Stomach (tissue), 8 donors: ENCODE measurements at regions not wholly inside any gene's neighbourhood (a gene's known extent, or its start where the extent isn't known, plus 50 kb on each side); places are given as distances from the start of the nearest gene placed in this dataset.

ENCODE experiments used
- DNase-seq, 2 donors: peaks; one replicate each; pipeline versions ENCODE4 v3.0.0 to v3.0.0-alpha.2; 2013 to 2019
- H3K27ac ChIP-seq, 5 donors: fragments of 200-600 bp in 4 of 5; sonication (generic) in 4 of 5; one replicate each; pipeline ENCODE4 v1.5.1; 2013 to 2019; ENCODE audit warnings: mild to moderate bottlenecking in 1 of 5, moderate library complexity in 1 of 5
- H3K27me3 ChIP-seq, 3 donors: fragments of 200-600 bp; sonication (generic); one replicate each; pipeline ENCODE4 v1.5.1; 2017 to 2019; ENCODE audit warnings: mixed run types in 1 of 3
- H3K36me3 ChIP-seq, 4 donors: fragments of 200-600 bp; sonication (generic); 1 replicate in 3 of 4; 2 replicates in 1 of 4; pipeline ENCODE4 v1.5.1; 2016 to 2019
- H3K4me1 ChIP-seq, 4 donors: fragments of 200-600 bp; sonication (generic); one replicate each; pipeline ENCODE4 v1.5.1; 2016 to 2019
- H3K4me3 ChIP-seq, 4 donors: fragments of 200-600 bp; sonication (generic) in 3 of 4; one replicate each; pipeline ENCODE4 v1.5.1; 2016 to 2019; ENCODE audit warnings: mild to moderate bottlenecking in 1 of 4
- H3K9me3 ChIP-seq, 4 donors: fragments of 200-600 bp; sonication (generic); one replicate each; pipeline ENCODE4 v1.5.1; 2016 to 2019
- CTCF ChIP-seq, 7 experiments: fragments of 450-650 bp in 4 of 7; fragments of 200-600 bp in 3 of 7; sonication (generic) in 3 of 7; IDR thresholded peaks; one replicate each; pipeline ENCODE4 v1.5.1; 2016 to 2019; ENCODE audit warnings: antibody characterized with exemption in 7 of 7, control low read depth in 2 of 7, mild to moderate bottlenecking in 1 of 7
- EP300 ChIP-seq: sonication (generic); formaldehyde crosslinking; IDR thresholded peaks from one replicate; pipeline ENCODE4 v1.6.1; 2017; ENCODE audit warnings: antibody characterized with exemption
- POLR2A ChIP-seq, 4 donors: fragments of 450-650 bp; IDR thresholded peaks; one replicate each; pipeline ENCODE4 v1.6.1; 2016; ENCODE audit warnings: antibody characterized with exemption in 4 of 4, control low read depth in 2 of 4, mild to moderate bottlenecking in 1 of 4, moderate library complexity in 1 of 4
- POLR2AphosphoS5 ChIP-seq, 3 donors: sonication (generic); formaldehyde crosslinking; IDR thresholded peaks; one replicate each; pipeline ENCODE4 v1.6.1; 2016; ENCODE audit warnings: antibody characterized with exemption in 3 of 3
- WGBS, 5 donors: extraction: QIAGEN DNeasy Blood & Tissue Kit in 3 of 5; methylation state at CpG; one replicate each; pipeline versions ENCODE4 v1.1.5 to v1.1.7; 2013 to 2018; 5-methylcytosine and 5-hydroxymethylcytosine counted together
- intact Hi-C: fragments of 100-400 bp; cut with DNase I; formaldehyde crosslinking; loops from one replicate; pipeline ENCODE4 v1.15.1; 2023; ENCODE audit warnings: low total_unique reads
- donor health status: healthy with polysubstance abuse.
- donor health status: Bipolar disorder and iron deficiency.
- donor health status: healthy.

DNA sequence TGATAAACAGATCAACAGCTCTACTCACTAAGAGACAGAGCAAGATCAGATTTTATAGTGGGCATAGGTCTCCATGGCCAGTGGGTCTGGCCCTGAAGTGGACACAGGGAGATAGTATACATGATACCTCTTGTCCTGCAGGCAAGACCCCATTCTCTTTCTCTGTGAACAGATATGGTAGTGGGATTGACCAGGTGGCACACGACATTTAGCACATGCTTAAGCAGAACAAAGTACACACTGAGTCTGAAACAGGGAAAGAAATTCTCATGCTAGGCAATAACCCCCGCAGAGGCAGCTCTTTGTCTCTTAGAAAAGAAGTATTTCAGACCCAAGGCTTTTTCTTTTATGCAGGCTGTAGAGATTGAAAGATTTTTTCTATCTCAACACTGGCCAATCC, 1331.2 kb downstream of the FSCB start:
- H3K27ac ChIP-seq = no peak overlapping the region
- H3K36me3 ChIP-seq = no peaks in the 10 kb centered on the region
- H3K27me3 ChIP-seq = no peaks in the 10 kb centered on the region
- no peaks in the 10 kb centered on the region for H3K9me3 ChIP-seq
- 68 to 81% (median 73%) methylated on average over 2 of the region's 2 CpGs for WGBS, 5 donors
- TF ChIP-seq CTCF (IDR thresholded peaks at IDR 0.05) = no peak
- TF ChIP-seq POLR2A (IDR thresholded peaks at IDR 0.05) = no peak
- no peak for TF ChIP-seq EP300
- no peak for TF ChIP-seq POLR2AphosphoS5 (IDR thresholded peaks at IDR 0.05)
- H3K4me3 ChIP-seq = no peak overlapping the region
- intact Hi-C loops = no loop called here
- H3K4me1 ChIP-seq = no peaks in the 10 kb centered on the region
- DNase-seq = no peak

DNA sequence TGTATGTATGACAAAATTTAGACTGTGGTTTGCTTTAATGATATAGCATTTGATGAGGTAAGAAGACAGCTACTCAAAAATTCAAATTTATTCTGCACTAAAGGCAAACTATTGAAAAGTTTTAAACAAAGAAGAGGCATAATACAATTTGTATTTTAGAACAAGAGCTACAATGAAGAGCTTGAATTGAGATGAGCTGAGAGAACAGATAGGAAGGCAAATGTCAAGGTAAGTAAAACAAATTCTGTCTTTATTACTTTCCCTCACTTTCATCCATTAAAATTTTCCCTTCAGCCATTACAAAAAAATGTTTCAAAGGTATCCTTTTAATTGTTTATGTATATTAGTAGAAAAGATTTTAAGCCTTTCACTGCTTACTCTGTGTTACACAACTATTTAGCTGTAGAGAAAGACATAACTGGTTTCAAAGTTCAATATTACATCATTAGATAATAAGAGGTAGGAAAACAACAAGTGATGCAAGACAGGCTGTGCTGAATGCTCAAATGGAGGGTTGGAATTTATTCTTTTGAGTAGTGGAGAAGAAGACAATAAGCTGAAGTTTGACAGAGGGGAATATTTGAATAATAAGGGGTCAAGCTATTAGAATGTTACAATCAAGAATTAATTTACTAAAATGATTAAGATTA, 1334.1 kb downstream of the FSCB start:
- no peak overlapping the region for H3K4me3 ChIP-seq
- no peaks in the 10 kb centered on the region for H3K36me3 ChIP-seq
- H3K9me3 ChIP-seq = no peaks in the 10 kb centered on the region
- H3K27ac ChIP-seq = no peak overlapping the region
- H3K4me1 ChIP-seq = no peaks in the 10 kb centered on the region
- H3K27me3 ChIP-seq = no peaks in the 10 kb centered on the region
- no peak for DNase-seq
- TF ChIP-seq EP300 (no peak), CTCF (IDR thresholded peaks at IDR 0.05) (no peak), POLR2AphosphoS5 (IDR thresholded peaks at IDR 0.05) (no peak), POLR2A (IDR thresholded peaks at IDR 0.05) (no peak)
- intact Hi-C loops = no loop called here

DNA sequence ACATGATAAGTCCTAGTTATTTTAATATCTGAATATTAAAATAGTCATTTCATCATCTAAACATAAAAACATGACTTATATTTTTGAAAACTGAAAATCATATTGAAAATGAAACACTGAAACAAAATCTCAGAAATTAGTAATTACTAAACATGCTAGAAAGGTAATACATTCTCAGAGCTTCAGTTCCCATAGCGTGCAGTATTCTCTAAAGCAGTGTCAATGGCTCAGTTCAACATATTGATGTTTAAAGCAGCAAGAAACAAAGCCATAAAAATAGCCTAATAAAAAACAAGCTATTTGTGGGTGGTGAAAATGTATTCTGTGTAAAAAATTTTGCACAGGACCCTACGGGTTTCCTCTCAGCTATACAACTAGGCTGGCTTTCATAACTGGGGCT, 1337.4 kb downstream of the FSCB start:
- no peaks in the 10 kb centered on the region for H3K27me3 ChIP-seq
- no peak overlapping the region for H3K27ac ChIP-seq
- TF ChIP-seq CTCF (IDR thresholded peaks at IDR 0.05) (no peak), POLR2A (IDR thresholded peaks at IDR 0.05) (no peak), POLR2AphosphoS5 (IDR thresholded peaks at IDR 0.05) (no peak), EP300 (no peak)
- no peaks in the 10 kb centered on the region for H3K4me1 ChIP-seq
- intact Hi-C loops = no loop called here
- DNase-seq = no peak
- H3K36me3 ChIP-seq = no peaks in the 10 kb centered on the region
- 75 to 83% (median 79%) methylated on average over 2 of the region's 2 CpGs for WGBS, 5 donors
- H3K9me3 ChIP-seq = no peaks in the 10 kb centered on the region
- H3K4me3 ChIP-seq = no peak overlapping the region

GRCh38 chr14:43168371-43168925, 1338.6 kb downstream of the FSCB start:
- Histone ChIP-seq H3K27me3 (no peaks in the 10 kb centered on the region), H3K27ac (no peak overlapping the region), H3K4me3 (no peak overlapping the region), H3K4me1 (no peaks in the 10 kb centered on the region), H3K36me3 (no peaks in the 10 kb centered on the region), H3K9me3 (no peaks in the 10 kb centered on the region)
- intact Hi-C loops = no loop called here
- peak in 1 of 2 donors; percentile 50 for DNase-seq
- 15 to 39% (median 33%) methylated on average over 1 of the region's 1 CpG for WGBS, 5 donors
- no peak for TF ChIP-seq POLR2AphosphoS5 (IDR thresholded peaks at IDR 0.05)

DNA sequence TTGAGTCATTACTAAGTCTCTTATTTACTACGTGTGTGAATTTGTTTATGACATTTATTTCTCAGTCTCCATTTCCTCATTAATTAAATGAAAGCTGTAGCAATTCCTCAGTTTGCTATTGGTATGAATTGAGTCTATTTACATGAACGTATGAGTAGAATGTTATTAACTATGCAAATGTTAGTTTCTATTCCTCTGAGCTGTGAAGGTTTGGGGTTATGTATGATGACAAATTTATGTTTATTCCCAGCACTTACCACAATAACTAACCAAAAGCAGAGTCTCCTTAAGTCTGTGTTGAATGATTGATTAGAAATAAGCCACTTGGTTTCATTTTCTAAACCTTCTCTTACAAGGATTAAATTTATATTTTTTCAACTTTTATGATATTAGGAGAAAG, 1340.9 kb downstream of the FSCB start:
- TF ChIP-seq CTCF (IDR thresholded peaks at IDR 0.05) (no peak), EP300 (no peak), POLR2AphosphoS5 (IDR thresholded peaks at IDR 0.05) (no peak), POLR2A (IDR thresholded peaks at IDR 0.05) (no peak)
- Histone ChIP-seq H3K9me3 (no peaks in the 10 kb centered on the region), H3K27ac (no peak overlapping the region), H3K4me3 (no peak overlapping the region), H3K36me3 (no peaks in the 10 kb centered on the region), H3K4me1 (no peaks in the 10 kb centered on the region), H3K27me3 (no peaks in the 10 kb centered on the region)
- intact Hi-C loops = no loop called here
- no peak for DNase-seq
- 69 to 83% (median 76%) methylated on average over 2 of the region's 2 CpGs for WGBS, 5 donors
